NT2/D1 (cell line): ENCODE measurements at regions not wholly inside any gene's neighbourhood (a gene's known extent, or its start where the extent isn't known, plus 50 kb on each side); places are given as distances from the start of the nearest gene placed in this dataset.

ENCODE experiments used
- SUZ12 ChIP-seq: IDR thresholded peaks from 2 replicates; pipeline ENCODE4 v1.6.1; 2011; ENCODE audit not compliant: insufficient read length, insufficient read depth; ENCODE audit errors: extremely low read depth
- YY1 ChIP-seq: IDR thresholded peaks from 2 replicates; pipeline ENCODE4 v1.6.1; 2011; ENCODE audit not compliant: insufficient read length, insufficient read depth
- ZNF274 ChIP-seq: IDR thresholded peaks from 2 replicates; pipeline ENCODE4 v1.6.1; 2011; ENCODE audit warnings: mild to moderate bottlenecking, low read depth, low read length

GRCh38 chr20:39851459-39851858, 837.6 kb downstream of the MAFB start:
- TF ChIP-seq ZNF274 (no peak), YY1 (no peak), SUZ12 (no peak)
